WTC11 (cell line): ENCODE measurements at regions not wholly inside any gene's neighbourhood (a gene's known extent, or its start where the extent isn't known, plus 50 kb on each side); places are given as distances from the start of the nearest gene placed in this dataset.

Experiments
- ATAC-seq: fragments of 200-7000 bp; cut with Tn5 transposase; 2 replicates; pipeline ENCODE4 v1.10.0; 2021; ENCODE audit warnings: mild to moderate bottlenecking, moderate library complexity
- CTCF ChIA-PET: fragments of 300-600 bp; sonication (Branson Sonifier 250); formaldehyde crosslinking; loops from one replicate; lab custom pipeline; 2021; ENCODE audit warnings: antibody characterized with exemption; lab: Charles Lee
- POLR2A ChIA-PET: fragments of 350-600 bp; sonication (Branson Sonifier 250); formaldehyde crosslinking; loops from one replicate; lab custom pipeline; 2021; ENCODE audit warnings: antibody characterized with exemption; lab: Charles Lee
- DNase-seq: peaks from one replicate; pipeline ENCODE4 v3.0.0; 2021; ENCODE audit warnings: low spot score
- H3K27ac Mint-ChIP-seq: 2 replicates; pipeline ENCODE4 v1.8.0; 2021; ENCODE audit warnings: mixed read lengths
- H3K27me3 Mint-ChIP-seq: 2 replicates; pipeline ENCODE4 v1.8.0; 2021; ENCODE audit warnings: low read depth, mild to moderate bottlenecking, moderate library complexity, mixed read lengths
- H3K36me3 Mint-ChIP-seq: 2 replicates; pipeline ENCODE4 v1.8.0; 2021; ENCODE audit warnings: mixed read lengths
- H3K4me1 Mint-ChIP-seq: 2 replicates; pipeline ENCODE4 v1.8.0; 2022; ENCODE audit warnings: mixed read lengths
- H3K4me3 Mint-ChIP-seq: 2 replicates; pipeline ENCODE4 v1.8.0; 2021; ENCODE audit warnings: mild to moderate bottlenecking, moderate library complexity, mixed read lengths
- H3K9me3 Mint-ChIP-seq: 2 replicates; pipeline ENCODE4 v1.8.0; 2021; ENCODE audit warnings: mixed read lengths
- E2F1 ChIP-seq: sonication (generic); formaldehyde crosslinking; IDR thresholded peaks from 2 replicates; pipeline ENCODE4 v1.8.0; 2022; ENCODE audit warnings: mild to moderate bottlenecking, missing genetic modification reagents
- ETV6 ChIP-seq: sonication (generic); formaldehyde crosslinking; IDR thresholded peaks from 2 replicates; pipeline ENCODE4 v1.8.1; 2022; ENCODE audit warnings: mild to moderate bottlenecking, missing genetic modification reagents
- FOXP4 ChIP-seq: sonication (generic); formaldehyde crosslinking; IDR thresholded peaks from 2 replicates; pipeline ENCODE4 v1.8.0; 2022; ENCODE audit warnings: mild to moderate bottlenecking, missing genetic modification reagents
- NR3C1 ChIP-seq: sonication (generic); formaldehyde crosslinking; conservative IDR thresholded peaks from 2 replicates; pipeline ENCODE4 v1.8.1; 2023; ENCODE audit warnings: low read depth, mild to moderate bottlenecking, missing genetic modification reagents
- PRDM15 ChIP-seq: sonication (generic); formaldehyde crosslinking; IDR thresholded peaks from 2 replicates; pipeline ENCODE4 v1.8.0; 2022; ENCODE audit warnings: missing genetic modification reagents
- ZNF138 ChIP-seq: sonication (generic); formaldehyde crosslinking; conservative IDR thresholded peaks from 2 replicates; pipeline ENCODE4 v1.8.1; 2022; ENCODE audit warnings: mild to moderate bottlenecking, moderate library complexity, missing genetic modification reagents
- ZNF423 ChIP-seq: fragments of 250-450 bp; sonication (Bioruptor Pico); IDR thresholded peaks from 2 replicates; pipeline ENCODE4 v2.1.2; 2022; ENCODE audit warnings: mild to moderate bottlenecking, moderate library complexity
- TF ChIP-seq, protein P1 (sequence below): sonication (generic); formaldehyde crosslinking; IDR thresholded peaks from 2 replicates; pipeline ENCODE4 v1.8.1; 2023; ENCODE audit warnings: mild to moderate bottlenecking, missing genetic modification reagents
- TF ChIP-seq, protein P2 (sequence below): sonication (generic); formaldehyde crosslinking; conservative IDR thresholded peaks from 2 replicates; pipeline ENCODE4 v1.8.1; 2023; ENCODE audit warnings: mild to moderate bottlenecking, low read depth, missing genetic modification reagents, moderate library complexity
- TF ChIP-seq, protein P3 (sequence below): sonication (generic); formaldehyde crosslinking; IDR thresholded peaks from 2 replicates; pipeline ENCODE4 v1.8.1; 2023; ENCODE audit warnings: mild to moderate bottlenecking, missing genetic modification reagents, moderate library complexity
- TF ChIP-seq, protein P4 (sequence below): sonication (generic); formaldehyde crosslinking; IDR thresholded peaks from 2 replicates; pipeline ENCODE4 v1.8.1; 2022; ENCODE audit warnings: low read depth, mild to moderate bottlenecking, moderate library complexity, missing genetic modification reagents, borderline replicate concordance
- TF ChIP-seq, protein P5 (sequence below): fragments of 250-450 bp; sonication (Bioruptor Pico); IDR thresholded peaks from 2 replicates; pipeline ENCODE4 v1.8.0; 2021; ENCODE audit warnings: mild to moderate bottlenecking

DNA sequence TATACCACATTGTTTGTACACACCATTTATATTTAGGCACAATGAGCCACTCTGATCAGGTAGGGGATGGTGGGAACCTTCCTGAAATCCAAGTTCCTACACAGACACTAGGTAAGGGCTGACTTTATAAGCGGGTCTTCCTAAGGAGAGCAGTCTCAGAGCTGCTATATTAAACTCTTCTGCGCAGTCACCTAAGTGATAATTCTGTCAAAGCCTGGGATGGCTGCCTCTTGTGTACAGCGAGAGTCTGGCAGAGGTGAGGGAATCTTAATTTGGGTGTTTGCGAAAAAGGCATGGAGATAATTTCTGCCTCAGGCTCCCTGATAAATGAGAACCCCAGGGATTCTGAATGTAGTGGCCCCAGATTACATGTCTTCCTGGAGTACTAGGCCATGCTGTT, 113.1 kb downstream of the EDEM1 start:
- DNase-seq (no peak), ATAC-seq (no peak)
- H3K4me1 Mint-ChIP-seq: no peaks in the 10 kb centered on the region
- POLR2A ChIA-PET: no interaction called here
- H3K4me3 Mint-ChIP-seq: no peak overlapping the region
- peaks cover 10% of the 10 kb centered on the region for H3K27me3 Mint-ChIP-seq
- CTCF ChIA-PET: no interaction called here
- H3K36me3 Mint-ChIP-seq: no peaks in the 10 kb centered on the region; the same call in none of the 2 replicates
- H3K9me3 Mint-ChIP-seq: peaks cover 49% of the 10 kb centered on the region
- TF ChIP-seq, protein P1, sequence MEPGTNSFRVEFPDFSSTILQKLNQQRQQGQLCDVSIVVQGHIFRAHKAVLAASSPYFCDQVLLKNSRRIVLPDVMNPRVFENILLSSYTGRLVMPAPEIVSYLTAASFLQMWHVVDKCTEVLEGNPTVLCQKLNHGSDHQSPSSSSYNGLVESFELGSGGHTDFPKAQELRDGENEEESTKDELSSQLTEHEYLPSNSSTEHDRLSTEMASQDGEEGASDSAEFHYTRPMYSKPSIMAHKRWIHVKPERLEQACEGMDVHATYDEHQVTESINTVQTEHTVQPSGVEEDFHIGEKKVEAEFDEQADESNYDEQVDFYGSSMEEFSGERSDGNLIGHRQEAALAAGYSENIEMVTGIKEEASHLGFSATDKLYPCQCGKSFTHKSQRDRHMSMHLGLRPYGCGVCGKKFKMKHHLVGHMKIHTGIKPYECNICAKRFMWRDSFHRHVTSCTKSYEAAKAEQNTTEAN (CRISPR knock-in tag): no peak
- TF ChIP-seq, protein P2, sequence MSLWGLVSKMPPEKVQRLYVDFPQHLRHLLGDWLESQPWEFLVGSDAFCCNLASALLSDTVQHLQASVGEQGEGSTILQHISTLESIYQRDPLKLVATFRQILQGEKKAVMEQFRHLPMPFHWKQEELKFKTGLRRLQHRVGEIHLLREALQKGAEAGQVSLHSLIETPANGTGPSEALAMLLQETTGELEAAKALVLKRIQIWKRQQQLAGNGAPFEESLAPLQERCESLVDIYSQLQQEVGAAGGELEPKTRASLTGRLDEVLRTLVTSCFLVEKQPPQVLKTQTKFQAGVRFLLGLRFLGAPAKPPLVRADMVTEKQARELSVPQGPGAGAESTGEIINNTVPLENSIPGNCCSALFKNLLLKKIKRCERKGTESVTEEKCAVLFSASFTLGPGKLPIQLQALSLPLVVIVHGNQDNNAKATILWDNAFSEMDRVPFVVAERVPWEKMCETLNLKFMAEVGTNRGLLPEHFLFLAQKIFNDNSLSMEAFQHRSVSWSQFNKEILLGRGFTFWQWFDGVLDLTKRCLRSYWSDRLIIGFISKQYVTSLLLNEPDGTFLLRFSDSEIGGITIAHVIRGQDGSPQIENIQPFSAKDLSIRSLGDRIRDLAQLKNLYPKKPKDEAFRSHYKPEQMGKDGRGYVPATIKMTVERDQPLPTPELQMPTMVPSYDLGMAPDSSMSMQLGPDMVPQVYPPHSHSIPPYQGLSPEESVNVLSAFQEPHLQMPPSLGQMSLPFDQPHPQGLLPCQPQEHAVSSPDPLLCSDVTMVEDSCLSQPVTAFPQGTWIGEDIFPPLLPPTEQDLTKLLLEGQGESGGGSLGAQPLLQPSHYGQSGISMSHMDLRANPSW: no peak
- TF ChIP-seq NR3C1 (CRISPR knock-in tag) (no peak), ZNF138 (CRISPR knock-in tag) (no peak), FOXP4 (CRISPR knock-in tag) (no peak), PRDM15 (CRISPR knock-in tag) (no peak), E2F1 (CRISPR knock-in tag) (no peak)
- TF ChIP-seq, protein P3, sequence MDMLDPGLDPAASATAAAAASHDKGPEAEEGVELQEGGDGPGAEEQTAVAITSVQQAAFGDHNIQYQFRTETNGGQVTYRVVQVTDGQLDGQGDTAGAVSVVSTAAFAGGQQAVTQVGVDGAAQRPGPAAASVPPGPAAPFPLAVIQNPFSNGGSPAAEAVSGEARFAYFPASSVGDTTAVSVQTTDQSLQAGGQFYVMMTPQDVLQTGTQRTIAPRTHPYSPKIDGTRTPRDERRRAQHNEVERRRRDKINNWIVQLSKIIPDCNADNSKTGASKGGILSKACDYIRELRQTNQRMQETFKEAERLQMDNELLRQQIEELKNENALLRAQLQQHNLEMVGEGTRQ: no peak
- TF ChIP-seq, protein P4, sequence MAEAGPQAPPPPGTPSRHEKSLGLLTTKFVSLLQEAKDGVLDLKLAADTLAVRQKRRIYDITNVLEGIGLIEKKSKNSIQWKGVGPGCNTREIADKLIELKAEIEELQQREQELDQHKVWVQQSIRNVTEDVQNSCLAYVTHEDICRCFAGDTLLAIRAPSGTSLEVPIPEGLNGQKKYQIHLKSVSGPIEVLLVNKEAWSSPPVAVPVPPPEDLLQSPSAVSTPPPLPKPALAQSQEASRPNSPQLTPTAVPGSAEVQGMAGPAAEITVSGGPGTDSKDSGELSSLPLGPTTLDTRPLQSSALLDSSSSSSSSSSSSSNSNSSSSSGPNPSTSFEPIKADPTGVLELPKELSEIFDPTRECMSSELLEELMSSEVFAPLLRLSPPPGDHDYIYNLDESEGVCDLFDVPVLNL (CRISPR knock-in tag): no peak
- TF ChIP-seq, all 79 proteins: peak for 0
- H3K27ac Mint-ChIP-seq: no peak overlapping the region

DNA sequence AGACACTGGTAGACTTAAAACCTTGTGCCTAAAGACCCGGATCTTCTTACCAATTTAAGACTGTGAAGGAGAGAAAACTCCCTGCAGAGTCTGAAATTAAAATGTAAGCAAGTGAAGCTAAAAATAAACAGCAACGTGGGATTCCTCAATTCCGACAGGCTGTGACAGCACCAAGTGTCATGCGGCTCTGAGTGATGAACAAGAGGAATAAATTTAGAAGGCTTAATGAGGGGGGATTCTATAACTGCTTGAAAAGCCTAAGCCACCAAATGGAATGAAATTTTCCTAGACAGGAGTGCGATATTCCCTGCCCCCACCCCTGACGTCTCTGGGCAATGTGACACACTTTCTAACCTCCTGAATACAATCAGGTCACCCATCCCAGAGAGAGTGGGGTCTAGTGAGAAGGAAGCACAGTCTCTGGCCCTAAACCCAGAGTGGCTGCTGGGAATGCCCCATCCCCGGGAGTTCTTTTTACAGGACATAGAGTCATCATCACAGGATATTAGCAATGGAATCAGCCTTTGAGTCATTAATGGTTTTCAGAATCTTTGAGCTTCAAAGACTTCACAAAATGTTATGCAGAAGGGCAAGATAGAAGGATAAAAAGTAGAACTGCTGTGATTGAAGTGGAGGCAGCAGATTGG, 114.3 kb downstream of the EDEM1 start:
- Mint-ChIP-seq H3K4me3 (no peak overlapping the region), H3K27ac (no peak overlapping the region), H3K27me3 (peaks cover 10% of the 10 kb centered on the region), H3K4me1 (no peaks in the 10 kb centered on the region), H3K9me3 (peaks cover 43% of the 10 kb centered on the region), H3K36me3 (peaks cover 2% of the 10 kb centered on the region)
- DNase-seq (no peak), ATAC-seq (no peak)
- POLR2A ChIA-PET: no interaction called here
- CTCF ChIA-PET: no interaction called here
- TF ChIP-seq ETV6 (CRISPR knock-in tag) (no peak), E2F1 (CRISPR knock-in tag) (no peak), ZNF423 (CRISPR knock-in tag) (no peak)
- TF ChIP-seq, protein P5, sequence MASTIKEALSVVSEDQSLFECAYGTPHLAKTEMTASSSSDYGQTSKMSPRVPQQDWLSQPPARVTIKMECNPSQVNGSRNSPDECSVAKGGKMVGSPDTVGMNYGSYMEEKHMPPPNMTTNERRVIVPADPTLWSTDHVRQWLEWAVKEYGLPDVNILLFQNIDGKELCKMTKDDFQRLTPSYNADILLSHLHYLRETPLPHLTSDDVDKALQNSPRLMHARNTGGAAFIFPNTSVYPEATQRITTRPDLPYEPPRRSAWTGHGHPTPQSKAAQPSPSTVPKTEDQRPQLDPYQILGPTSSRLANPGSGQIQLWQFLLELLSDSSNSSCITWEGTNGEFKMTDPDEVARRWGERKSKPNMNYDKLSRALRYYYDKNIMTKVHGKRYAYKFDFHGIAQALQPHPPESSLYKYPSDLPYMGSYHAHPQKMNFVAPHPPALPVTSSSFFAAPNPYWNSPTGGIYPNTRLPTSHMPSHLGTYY (CRISPR knock-in tag): no peak
